GM18867 (cell line): ENCODE measurements at regions not wholly inside any gene's neighbourhood (a gene's known extent, or its start where the extent isn't known, plus 50 kb on each side); places are given as distances from the start of the nearest gene placed in this dataset.
"Not testable (repeated sequence)": the region's sequence is repeated elsewhere in the genome, so short reads cannot be mapped to it uniquely, and the experiment has no call there.

Experiments
- ATAC-seq: cut with Tn5 transposase; IDR thresholded peaks from one replicate; pipeline ENCODE4 v1.9.1; 2021; ENCODE audit warnings: mild to moderate bottlenecking, moderate library complexity; ENCODE audit not compliant: unreplicated experiment

DNA sequence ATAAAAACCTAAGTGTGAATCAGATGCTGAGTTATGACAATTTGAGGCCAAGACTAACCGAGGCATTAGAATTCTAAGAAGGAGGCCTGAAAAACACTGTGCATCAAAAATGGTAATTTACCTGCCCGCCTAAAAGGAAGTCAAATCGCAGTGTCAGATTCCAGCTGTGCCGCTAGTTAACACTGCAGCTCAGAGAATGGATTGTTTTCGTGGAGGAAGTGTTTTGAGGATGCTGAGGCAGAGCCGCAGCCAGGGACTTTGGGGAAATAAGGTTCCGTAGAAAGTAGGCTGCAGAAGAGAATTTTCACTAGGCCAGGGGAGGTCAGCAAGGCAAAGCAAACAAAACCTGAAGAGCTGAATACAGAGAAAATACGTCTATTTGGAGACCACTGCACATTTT is 226.4 kb upstream of the ISL1 start:
- ATAC-seq: no peak

DNA sequence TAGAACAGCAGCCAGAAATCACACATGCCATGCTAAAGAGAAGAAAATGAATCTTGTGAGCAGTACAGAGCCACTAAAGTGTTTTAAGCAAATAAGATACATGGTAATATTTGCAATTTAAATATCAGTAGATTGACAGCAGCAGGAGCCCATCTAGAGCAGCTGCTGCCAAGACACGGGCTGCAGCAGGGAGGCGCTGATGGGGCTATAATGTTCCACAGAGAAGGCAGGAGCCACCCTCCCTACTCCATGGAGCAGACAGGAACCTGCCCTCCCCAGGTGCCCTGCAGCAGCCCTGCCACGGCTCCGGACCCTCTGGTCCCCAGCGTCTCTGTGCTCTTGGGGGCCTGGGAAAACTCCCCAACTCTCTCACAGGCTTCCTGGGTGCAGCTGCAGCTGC is 224.1 kb upstream of the ISL1 start:
- no peak for ATAC-seq

DNA sequence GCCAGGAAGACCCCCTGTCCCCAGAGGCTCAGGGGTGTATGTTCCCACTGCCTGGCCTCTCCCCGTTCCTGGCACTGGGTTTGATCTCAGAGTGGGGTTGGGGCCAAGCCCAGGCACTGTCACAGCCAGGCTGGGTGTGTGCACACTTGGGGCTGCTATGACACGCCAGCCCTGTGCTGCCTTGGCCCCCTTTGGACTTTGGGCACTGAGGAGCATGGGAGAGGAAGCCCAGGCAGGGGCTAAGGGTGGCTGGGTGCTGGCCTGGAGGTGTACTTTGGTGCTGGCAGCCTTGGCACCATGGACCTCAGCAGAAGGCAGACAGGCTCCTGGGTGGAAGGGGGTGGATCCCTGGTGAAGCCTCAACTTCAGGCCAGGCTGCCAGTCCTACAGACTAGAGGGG is 223.6 kb upstream of the ISL1 start:
- ATAC-seq: no peak

DNA sequence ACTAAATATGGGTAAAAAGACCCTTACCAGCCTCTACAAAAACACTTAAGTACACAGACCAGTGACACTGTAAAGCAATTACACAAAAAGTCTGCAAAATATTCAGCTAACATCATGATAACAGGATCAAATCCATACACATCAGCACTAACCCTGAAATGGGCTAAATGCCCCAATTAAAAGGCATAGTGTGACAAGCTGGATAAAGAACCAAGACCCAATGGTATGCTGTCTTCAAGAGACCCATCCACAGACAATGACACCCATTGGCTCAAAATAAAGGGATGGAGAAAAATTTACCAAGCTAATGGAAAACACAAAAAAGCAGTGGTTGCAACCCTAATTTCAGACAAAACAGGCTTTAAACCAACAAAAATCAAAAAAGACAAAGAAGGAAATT is 221.0 kb upstream of the ISL1 start:
- no peak for ATAC-seq

DNA sequence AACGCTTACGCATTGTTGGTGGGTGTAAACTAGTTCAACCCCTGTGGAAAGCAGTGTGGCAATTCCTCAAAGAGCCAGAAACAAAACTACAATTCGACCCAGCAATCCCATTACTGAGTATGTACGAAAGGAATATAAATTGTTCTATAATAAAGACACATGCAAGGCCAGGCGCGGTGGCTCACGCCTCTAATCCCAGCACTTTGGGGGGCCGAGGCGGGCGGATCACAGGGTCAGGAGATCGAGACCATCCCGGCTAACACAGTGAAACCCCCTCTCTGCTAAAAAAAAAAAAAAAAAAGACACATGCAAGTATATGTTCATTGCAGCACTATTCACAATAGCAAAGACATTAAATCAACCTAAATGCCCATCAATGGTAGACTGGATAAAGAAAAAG is 217.6 kb upstream of the ISL1 start:
- ATAC-seq: not testable (repeated sequence)

DNA sequence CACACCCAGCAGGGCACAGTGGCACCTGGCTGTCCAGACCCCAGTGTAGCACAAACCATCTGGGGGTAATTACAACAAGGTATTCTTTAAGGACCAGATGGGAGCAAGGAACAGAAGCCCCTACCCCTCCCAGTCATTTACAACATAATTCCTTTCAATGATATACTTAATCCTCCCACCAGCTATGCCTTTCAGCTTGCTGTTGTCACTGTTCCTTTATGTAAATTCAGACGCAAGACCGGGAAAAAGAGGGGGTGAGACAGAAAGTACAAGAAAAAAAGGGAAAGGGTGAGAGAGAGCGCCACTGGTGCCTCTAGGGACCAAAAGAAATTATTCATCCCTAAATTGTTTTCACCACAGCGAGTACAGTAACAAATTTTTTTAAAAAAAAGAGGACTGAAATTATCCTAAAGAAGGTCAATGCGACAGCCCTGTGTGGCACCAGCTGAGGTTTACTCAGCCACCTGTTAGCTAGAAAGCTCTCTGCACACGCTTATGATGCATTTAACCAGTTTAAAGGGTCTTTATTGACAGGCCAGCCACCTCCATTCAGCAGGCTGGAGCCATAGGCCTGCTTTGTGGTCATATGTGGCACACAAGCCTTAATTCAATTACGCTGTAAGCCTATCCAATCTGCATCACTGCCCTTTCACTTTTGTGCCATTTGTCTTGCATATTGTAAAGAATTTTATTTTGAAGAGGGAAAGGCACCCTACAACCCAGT is 210.2 kb upstream of the ISL1 start:
- ATAC-seq: no peak

DNA sequence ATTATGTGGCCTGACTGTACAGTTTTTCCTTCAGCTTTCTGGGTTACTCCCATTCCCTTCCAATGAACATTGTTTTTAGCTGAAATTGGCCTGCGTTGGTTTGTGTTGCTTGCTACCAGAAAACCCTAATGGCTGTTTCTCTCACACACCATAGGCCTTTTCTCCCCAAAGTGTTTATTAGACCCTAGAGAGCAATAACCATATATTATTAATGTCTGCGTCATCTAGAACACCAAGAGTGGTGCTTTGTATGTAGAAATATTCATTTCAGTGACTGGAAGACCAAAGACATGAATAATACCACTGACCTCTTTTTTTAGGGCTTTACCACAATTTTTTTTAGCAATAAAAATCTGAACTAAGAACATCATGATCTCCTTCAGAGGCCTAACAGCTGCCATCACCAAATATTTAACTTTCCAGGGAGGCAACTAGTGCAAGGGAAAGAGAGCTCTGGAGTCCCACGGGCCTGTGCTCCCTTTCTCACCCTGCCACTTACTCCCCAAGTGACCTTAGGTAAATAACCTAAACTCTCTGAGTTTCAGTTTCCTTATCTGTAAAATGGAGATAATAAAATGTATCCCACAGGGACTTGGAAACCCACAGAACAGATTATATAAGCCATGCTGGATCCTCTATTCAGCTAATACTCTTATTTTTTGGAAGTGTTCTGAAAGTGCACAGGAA is 201.9 kb upstream of the ISL1 start:
- ATAC-seq: peak; percentile 54

DNA sequence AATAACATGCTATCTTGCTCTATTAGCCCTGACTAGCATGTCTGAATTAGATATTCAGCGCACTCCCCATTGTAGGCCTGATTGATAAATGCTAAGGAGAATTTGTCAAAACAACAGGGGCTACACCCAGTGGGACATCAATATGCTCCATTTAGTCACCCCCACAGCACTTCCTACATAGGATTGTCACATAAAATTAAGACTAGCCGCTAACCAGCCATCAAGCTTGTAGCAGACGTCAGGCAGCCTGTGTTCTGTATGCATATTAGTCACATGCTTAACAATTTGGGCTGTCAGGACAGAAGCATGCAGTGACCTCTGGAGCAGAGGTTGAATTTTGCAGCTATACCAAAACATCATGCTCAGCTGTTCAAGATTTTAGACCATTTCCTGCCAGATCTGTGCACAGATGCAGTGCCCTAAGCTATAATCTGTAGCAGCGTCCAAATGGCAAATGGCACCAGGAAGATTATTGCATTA is 197.4 kb upstream of the ISL1 start:
- no peak for ATAC-seq

DNA sequence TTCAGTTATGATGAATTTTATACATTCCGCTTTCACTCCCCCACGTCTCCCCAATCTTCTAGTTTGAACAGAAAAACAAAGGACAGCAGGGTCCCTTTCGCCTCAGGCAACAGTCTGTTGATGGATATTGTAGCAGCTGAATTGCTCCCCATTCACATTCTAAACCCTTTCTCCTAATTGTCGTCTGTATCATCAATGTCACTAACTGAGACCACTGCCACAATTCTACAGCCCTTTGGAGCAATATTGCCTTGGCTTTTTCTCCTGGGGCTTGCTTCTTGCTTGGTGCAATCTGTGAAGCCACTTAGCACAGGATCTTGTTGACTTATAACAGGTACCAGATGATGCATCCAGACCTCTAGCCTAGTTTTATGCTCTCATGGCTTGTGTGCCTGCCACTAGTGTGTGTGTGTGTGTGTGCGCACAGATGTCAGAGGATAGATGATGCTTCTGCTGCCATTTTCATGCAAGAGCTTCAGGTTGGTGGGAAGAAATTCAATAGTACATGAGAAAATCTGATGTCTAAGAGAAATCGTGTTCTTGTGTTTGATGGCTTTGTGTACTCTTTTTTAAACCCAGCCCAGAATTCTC is 195.2 kb upstream of the ISL1 start:
- no peak for ATAC-seq

DNA sequence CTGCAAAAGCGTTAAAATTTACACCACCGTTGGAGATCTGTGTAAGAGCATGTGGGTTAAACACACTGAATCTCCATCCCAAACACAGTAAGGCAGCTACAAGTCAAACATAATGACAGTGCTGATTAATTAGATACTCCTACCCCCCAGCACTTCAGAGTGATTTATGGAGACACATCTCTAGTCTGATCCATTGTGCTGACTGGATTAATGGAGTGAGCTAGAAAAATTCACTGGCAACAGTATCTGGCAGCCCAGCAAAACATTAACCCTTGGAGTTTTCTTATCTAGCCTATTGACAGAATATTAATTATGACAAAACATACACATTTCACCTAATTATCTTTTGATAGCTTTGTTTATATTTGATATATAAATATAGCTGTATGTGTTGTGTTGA is 188.6 kb upstream of the ISL1 start:
- ATAC-seq: no peak

DNA sequence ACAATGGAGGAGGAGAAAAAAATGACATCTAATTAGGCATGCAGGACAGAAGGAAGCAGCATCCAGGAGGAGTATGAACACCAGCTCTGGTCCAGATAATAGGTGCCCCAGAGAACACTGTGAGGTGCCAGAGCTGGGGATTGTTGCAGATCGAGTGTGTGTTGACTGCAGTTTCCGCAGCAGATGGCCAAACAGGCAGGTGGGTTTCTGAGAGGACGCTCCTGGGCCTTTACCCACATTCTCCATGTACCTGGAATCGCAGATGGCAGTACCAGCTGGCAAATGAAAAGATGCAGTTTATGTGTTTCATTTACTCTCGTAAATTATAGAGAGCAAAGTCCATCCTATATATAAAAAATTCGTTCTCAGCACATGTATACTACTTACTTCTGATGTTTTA is 182.2 kb upstream of the ISL1 start:
- ATAC-seq: no peak

DNA sequence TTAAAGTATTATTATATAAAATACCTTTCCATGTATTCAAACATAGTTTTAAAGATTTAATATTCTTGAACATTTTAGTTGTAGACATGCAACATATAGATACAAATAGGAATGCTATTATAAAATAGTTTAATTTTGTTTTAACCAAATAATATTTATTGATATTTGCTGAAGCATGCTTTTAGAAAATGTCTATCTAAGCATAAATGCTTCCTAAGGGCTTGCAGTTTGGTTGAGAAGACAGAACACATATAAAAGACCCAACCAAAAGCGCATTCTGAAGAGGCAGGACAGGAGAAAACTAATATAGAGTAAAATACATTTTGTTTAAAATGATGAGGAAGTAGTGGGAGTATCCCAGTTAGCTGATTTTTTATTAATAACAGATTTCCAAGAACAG is 181.5 kb upstream of the ISL1 start:
- ATAC-seq: no peak

DNA sequence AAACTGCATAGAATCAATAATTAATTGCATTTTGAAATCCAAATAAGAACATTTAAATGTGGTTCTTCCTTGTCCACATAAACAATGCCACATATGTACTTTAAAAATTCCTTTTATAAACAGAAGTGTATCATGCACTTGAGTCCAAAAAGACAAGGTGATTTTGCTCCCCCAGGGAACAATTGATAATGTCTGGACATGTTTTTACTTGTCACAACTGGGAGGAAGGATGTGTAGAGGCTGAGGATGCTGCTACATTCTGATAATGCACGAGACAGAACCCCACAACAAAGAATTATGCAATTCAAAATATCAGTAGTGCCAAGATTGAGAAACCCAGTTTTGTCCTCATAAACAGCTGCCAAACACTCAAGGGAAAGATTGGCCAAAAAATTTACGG is 181.1 kb upstream of the ISL1 start:
- no peak for ATAC-seq

DNA sequence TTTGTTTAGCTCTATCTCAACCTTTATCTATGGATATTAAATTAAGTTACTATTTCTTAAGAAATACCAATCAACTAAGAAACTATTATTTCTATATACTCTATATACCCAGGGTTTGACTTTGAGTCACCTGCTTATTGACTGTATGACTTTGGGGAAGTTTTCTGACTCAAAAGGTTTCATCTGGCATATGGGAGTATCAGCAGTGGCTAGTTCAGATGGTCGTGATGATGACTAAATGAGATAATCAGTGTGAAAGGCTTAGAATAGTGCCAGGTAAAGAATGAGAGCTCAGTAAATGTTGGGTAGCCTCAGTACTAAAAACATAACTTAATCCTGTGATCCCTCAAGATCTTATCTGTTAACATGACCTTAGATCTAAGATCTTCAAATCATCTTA is 179.7 kb upstream of the ISL1 start:
- no peak for ATAC-seq

DNA sequence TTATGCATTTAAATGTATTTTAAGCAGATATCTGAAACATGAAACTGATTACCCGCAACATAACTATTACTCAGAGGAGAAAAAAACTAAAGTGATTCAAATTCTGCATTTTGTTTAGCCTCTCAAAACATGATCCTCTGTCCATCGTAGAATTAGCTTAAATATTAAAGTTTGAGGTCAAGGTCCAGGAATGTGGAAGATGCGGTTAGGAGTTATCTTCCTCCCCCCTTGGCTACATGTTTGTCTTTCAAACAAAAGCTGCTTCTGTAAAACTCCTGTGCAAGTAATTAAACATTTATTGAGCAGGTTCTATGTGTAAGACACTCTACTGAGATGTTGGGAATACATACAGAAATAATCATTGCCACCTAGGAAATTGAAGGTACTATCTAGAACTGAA is 175.0 kb upstream of the ISL1 start:
- no peak for ATAC-seq

DNA sequence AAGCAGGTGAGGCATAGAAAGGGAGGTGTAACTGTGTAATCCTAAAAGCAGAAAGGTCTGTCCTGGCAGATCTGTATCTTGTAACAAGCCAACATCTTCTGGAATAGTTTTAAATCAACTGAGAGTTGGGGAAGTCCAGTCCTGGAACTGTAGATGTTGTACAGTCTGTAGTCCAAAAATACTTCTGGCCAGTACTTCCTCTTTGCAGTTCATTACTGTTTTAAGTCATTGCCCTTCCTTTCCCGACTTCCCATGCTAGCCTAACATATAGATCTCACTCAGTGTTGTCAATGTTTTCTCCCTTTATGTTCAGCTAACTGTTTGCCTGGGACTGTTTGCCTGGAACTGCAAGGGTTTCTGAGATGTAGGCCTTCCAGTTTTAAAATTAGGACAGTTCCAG is 168.5 kb upstream of the ISL1 start:
- no peak for ATAC-seq

DNA sequence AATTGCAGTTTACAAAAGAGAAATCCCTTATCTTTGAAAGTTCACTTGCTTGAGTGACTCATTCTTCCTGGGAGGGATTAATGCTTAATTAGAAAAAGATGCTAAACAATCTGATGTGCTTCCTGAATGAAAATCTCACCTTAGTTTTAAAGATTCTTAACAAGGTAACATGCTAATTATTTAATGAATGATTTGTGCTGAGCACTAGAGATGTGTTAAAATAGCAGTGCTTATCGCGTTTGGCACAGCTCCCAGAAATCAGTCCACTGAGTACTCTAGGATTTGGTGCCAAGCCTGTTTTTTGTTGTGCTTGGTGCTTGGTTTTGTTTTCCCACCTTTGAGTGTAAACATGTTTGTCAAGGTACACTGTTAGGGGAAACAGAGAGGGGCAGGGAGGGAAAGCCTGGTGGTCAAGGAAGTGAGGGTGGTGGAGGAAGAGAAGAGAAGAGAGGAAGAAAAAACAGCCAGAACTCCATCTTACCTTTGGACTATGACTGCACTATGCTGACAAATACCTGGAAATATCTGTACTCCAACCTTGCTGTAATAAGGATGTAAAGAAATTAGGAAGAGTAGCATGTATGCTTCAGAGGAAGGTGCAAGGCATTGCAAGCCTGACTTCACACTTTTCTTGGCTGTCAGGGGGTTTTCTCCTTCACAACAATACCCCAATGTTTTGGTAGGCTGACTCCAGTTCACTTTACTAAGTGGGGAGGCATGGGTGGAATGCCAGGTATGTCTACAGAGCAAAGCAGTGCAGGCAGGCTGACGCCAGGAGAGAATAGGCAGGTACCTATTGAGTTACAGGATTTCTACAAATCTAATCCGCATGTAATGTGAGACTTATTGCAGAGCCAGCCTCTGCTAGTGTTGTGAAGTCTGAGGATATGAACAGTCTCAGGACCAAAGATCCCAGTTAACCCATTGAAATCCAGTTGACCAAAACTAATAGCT is 157.2 kb upstream of the ISL1 start:
- ATAC-seq: no peak

DNA sequence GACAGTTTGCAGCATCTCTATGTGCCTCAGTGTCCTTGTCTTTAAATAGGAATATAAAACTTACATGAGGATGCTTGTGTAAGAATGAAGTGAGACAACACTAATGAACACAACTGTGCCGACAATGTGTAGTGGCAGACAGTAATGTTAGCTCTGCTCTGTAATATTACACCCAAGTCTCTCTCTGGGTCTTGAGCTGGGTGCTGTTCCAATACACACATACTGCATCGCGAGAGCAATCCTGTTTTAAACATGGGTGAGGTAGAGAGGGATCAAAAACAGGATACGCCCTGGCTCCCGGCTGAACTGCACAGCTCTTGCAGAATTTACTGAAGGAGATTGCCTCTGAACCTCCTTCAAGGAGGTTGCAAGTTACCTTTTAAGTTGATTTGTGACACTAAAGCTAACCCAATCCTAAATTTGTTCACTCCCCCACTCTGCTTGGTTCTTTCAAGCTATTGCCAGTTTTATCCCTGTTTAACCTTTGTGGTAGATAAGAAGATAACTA is 155.2 kb upstream of the ISL1 start:
- no peak for ATAC-seq

DNA sequence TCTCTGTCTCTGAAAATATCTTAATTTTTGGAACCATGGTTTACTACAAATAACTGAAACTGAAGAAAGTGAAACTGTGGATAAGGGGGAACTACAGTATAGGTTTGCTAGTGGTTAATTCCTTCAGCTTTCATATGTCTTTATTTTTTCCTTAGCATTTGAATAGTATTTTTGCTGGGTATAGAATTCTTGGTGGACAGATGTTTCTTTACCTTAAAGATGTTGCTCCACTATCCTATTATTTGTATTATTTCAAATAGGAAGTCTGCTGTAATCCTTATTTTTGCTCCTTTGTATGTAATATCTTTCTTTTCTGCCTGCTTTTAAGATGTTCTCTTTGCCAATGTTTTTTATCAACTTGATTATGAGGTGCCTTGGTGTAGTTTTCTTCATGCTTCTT is 152.9 kb upstream of the ISL1 start:
- no peak for ATAC-seq

DNA sequence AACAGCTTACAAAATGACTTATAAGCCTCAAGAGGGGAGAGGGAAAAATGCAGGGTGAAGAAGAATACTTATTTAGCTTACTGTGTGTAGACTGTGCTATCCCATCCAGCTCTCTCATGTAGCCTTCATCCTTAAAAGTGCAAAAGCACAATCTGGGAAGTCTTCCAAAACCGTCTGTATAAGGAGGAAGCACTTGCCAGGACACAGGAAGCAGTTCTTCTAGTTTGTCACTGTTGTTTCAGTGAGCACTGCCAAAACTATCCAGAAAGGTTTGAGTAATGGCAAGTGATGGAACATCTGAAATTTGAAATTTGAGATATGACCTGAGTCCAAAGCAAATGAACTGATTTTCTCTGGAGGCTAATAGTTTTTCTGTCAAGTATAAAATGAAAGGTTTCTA is 140.8 kb upstream of the ISL1 start:
- ATAC-seq: no peak

DNA sequence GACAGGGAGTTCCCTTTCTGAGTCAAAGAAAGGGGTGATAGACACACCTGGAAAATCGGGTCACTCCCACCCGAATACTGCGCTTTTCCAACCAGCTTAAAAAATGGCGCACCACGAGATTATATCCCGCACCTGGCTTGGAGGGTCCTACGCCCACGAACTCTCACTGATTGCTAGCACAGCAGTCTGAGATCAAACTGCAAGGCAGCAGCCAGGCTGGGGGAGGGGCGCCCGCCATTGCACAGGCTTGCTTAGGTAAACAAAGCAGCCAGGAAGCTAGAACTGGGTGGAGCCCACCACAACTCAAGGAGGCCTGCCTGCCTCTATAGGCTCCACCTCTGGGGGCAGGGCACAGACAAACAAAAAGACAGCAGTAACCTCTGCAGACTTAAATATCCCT is 132.3 kb upstream of the ISL1 start:
- ATAC-seq: not testable (repeated sequence)
